Lower leg skin (tissue), 3 donors: ENCODE measurements at regions not wholly inside any gene's neighbourhood (a gene's known extent, or its start where the extent isn't known, plus 50 kb on each side); places are given as distances from the start of the nearest gene placed in this dataset.

ENCODE experiments used
- POLR2A ChIP-seq, 2 donors: fragments of 450-650 bp; IDR thresholded peaks; one replicate each; pipeline ENCODE4 v1.6.1; 2016 to 2017; ENCODE audit warnings: antibody characterized with exemption in 2 of 2, mild to moderate bottlenecking in 1 of 2, moderate library complexity in 1 of 2
- TF ChIP-seq, protein P1 (sequence below), 3 donors: fragments of 450-650 bp; IDR thresholded peaks; one replicate each; pipeline ENCODE4 v1.5.1; 2016; ENCODE audit warnings: antibody characterized with exemption in 3 of 3, mild to moderate bottlenecking in 3 of 3, moderate library complexity in 2 of 3

- TF ChIP-seq, protein P1, sequence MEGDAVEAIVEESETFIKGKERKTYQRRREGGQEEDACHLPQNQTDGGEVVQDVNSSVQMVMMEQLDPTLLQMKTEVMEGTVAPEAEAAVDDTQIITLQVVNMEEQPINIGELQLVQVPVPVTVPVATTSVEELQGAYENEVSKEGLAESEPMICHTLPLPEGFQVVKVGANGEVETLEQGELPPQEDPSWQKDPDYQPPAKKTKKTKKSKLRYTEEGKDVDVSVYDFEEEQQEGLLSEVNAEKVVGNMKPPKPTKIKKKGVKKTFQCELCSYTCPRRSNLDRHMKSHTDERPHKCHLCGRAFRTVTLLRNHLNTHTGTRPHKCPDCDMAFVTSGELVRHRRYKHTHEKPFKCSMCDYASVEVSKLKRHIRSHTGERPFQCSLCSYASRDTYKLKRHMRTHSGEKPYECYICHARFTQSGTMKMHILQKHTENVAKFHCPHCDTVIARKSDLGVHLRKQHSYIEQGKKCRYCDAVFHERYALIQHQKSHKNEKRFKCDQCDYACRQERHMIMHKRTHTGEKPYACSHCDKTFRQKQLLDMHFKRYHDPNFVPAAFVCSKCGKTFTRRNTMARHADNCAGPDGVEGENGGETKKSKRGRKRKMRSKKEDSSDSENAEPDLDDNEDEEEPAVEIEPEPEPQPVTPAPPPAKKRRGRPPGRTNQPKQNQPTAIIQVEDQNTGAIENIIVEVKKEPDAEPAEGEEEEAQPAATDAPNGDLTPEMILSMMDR (IDR thresholded peaks at IDR 0.05): no peak
- no peak for TF ChIP-seq POLR2A (IDR thresholded peaks at IDR 0.05)
Observed at GRCh38 chr3:40658305-40658704, 133.5 kb downstream of the ZNF621 start.
